HG03095 (cell line): ENCODE measurements at regions not wholly inside any gene's neighbourhood (a gene's known extent, or its start where the extent isn't known, plus 50 kb on each side); places are given as distances from the start of the nearest gene placed in this dataset.
"Not testable (repeated sequence)": the region's sequence is repeated elsewhere in the genome, so short reads cannot be mapped to it uniquely, and the experiment has no call there.

Experiments used
- ATAC-seq: cut with Tn5 transposase; IDR thresholded peaks from one replicate; pipeline ENCODE4 v1.9.1; 2021; ENCODE audit warnings: moderate library complexity; ENCODE audit not compliant: unreplicated experiment

DNA sequence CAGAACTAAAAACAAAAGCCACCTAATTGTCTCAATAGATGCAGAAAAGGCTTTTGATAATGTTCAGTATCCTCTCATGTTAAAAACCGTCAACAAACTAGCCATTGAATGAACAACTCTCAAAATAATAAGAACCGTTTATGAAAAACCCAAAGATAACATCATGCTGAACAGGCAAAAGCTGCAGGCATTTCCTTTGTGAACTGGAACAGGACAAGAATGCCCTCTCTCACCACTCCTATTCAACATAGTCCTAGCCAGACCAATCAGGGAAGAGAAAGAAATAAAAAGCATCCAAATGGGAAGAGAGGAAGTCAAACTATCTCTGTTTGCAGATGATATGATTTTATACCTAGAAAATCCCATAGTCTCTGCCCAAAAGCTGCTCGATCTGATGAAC, 179.6 kb upstream of the EDNRB start:
- ATAC-seq, result no peak

DNA sequence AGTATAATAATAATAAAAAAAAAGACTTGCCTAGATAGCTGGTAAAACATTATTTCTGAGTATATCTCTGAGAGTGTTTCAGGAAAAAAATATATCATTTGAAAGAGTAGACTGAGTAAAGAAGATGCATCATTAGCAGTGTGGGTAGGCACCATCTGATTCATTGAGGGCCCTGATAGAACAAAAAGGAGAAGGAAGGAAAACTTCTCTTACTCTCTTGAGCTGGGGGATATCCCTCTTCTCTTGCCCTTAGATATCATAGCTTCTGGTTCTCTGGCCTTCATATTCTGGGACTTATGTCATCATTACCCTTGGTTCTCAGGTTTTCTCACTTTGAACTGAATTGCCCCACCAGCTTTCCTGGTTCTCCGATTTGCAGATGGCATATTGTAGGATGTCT, 177.6 kb upstream of the EDNRB start:
- no peak for ATAC-seq

DNA sequence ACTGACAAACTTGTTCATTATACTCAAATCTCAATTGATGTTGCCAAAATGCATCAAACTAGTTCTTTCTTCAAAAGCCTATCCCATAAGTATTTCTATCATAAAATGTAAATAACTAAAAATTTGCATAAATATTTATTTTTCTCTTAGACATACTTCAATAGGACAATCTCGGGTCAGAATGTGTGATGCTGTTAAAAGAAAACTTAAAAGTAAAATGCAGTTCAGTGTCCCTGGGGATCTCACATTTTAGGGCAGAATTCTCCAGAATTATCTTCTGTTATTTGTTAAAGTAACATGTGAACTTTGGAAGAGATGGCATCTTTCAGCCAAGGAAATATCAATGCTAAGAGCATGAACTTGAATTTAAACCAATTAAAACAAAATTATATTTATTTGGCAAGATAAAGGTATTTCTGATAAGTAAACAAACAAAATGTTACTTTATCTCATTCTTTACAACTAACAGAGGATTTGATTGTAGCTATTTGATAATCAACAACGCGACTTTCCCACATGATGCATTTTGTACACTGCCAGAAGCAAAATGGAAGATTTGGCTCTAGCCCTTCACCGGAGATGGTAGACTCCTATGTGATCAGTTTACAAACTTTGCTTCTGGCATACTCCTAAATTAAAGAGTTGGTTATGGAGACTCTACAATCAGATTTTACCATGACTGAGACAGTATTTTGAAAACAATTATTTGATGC, 169.5 kb upstream of the EDNRB start:
- no peak for ATAC-seq

DNA sequence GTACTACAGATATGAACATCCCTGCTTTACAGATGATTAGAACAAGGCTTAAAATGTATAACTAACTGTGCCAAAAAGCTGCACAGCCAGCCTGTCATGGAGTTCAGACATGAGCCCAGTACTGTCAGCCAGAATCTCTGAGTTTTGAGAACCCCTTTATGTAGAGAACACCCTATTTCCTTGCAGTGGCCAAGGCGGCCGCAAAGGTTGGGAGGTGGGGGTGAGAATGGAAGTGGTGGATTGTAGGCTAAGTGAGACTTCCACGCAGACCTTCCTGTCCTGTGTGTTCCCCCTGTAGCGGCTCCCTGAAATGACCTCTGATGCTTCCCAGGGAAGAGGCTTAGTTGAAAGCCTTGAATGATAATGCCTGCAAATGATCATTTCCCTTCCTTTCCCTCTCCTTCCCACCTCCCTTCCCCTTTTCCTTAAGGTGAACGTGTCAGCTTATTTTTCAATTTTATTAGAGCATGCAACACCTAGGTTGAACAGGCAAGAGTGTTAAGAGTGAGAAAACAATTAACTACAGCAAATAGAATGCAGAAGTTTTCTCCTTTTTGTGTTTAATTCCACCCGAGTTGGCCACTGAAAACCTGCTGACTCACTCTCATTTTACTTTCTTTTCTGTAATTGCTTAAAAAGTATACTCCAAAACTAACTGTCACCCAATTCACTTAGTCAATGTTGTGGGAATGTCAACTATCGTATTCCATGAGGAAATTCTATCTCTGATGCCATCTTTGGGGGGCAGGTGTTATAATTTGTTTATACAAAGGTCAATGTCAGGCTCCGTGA, 167.0 kb upstream of the EDNRB start:
- ATAC-seq, result no peak

DNA sequence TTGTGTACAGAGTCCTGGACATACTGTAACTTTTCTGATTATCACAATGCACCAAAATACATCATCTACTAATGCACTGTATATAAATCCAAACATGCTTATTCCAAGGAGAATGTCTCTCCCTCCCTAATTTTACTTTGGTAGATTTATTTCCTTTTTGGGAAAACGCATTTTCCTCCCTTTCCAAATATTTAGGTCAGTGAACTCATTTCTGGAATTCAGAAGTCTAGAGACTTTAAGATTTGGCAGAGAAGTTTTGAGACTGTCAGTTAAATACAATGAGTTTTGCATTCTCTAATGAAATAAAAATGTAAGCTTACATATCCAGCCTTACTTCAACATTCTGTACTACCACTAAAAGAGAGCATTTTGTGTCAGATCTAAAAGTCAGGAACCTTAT, 165.8 kb upstream of the EDNRB start:
- ATAC-seq, result no peak

DNA sequence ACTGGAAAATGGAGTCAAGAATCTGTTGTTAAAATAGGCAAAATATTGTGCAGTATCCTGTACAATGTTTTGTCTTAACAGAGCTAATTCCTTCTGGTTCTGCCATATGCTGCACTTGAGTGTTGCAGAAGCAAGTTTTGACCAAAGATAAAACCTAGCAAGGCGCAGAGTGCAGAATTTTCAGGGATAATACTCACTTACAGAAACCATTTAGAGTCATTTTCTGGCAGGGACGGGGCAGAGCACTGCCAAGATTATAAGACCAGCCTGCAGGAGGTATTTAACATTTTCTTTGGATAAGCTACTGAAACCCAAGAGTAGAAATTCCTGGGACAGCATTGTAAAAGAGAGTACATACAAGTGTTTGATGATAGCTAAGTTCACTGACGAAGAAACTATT, 159.5 kb upstream of the EDNRB start:
- ATAC-seq, result no peak

DNA sequence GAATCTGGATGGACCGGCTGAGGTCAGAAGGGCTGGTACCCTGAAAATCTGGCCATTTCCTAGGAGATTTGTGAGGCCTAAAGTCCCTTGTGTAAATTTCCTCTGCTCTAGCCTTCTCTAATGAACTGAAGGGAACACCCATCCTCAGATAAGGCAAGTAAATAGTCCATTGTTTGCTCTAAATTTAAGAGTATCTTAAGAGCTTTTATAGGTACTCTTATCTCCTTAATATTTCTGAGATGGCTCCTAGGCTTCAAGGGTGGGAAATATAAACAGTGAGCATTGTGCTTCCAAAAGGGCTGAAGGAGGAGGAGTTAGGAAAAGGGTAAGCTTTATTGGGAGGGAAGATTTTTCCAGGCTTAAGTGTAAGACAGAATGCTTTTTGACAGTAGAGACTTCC, 148.7 kb upstream of the EDNRB start:
- ATAC-seq, result no peak

DNA sequence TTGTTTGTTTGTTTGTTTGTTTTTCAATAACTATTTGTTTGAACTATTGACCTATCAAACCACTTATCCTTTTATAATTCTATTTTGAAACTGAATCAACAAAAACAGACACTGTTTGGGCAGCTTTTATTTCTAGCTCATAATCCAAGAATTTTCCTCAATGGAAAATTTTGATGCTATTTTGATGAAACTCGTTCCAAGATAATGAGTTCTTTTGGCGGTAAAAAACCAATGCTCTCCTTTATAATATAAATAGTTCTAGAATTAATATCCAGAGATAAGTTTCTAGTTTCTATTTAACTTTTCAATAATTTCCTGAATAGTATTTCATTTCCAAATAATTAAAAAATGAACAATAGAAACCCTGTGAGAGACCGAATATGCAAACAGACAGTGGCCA, 146.5 kb upstream of the EDNRB start:
- ATAC-seq, result no peak

DNA sequence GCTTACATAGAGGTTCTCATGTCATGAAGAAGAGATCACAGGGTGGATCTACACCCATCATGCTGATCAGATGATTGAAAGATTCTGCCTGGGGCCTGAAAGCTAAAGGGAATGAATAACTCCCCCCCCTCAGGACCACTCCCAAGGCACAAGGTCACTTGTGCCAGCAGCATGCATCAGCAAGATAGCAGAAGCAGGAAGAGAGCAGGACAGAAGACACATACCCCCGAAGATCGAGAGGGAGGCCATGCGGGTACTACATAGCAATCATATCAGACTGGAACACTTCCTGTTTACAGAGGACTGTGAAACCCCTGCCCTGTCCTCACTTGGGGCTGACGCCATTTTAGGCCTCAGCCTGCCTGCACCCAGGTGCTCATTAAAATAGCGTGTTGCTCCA, 143.2 kb upstream of the EDNRB start:
- ATAC-seq, result no peak

DNA sequence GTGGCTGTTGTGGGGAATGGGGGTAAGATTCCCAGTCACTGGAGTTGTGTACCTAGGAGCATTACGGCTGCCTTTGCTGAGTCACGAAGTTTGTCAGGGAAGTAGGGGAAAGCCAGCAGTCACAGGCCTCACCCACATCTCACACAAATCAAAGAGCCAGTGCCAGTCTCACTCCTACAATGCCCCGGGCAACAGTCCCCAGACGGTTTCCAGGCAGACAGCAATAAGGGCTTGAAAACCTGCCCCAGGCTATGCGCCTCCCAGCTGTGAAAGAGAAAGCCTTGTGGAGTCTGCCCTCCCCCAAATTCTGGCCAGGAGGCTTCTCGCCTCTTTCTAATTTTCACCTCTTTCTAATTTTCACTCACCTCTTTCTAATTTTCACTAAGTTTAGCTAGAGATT, 142.3 kb upstream of the EDNRB start:
- no peak for ATAC-seq

DNA sequence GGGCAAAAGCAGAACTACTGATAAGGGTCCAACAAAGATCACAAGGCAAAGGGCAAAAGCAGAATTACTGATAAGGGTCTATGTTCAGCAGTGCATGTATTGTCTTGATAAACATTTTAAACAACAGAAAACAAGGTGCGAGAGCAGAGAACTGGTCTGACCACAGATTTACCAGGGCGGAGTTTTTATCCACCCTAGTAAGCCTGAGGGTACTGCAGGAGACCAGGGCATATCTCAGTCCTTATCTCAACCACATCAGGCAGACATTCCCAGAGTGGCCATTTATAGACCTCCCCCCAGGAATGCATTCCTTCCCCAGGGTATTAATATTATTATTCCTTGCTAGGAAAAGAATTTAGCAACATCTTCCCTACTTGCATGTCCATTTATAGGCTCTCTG, 138.2 kb upstream of the EDNRB start:
- not testable (repeated sequence) for ATAC-seq

DNA sequence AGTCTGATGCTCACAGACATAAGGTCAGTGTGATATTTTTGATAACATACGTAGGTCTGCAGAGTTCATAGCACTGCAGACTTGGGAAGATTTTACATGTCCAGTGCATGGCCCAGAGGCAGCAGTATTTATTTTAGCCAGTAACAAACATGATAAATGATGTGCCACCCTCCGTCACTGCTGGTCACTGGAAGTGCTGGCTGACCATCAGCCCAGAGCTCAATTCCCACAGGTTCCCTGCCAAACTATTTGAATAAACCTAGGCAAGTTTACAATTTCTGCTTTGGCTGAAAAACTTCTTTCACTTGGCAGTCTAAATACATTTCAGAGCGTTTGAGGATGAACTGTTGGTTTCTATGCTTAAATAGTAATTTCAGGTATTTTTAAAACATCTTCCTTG, 135.5 kb upstream of the EDNRB start:
- no peak for ATAC-seq

DNA sequence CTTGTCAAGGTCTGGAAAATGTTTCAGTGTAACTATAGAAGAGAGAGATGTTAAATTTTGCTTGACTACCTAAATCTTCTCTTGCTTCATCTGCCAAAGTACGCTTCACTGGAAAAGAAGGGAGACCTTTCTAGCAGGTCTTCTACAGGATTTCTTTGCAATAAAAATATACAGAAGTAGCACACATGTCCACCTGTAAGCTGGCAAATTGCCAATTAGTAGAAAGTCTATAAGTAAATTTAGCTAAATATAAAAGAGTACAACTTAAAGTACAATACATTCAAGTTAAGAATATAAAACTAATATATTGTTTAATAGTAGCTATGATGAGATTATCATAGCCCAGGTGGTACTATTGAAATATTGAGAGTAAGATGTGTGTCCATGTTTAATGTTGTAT, 128.5 kb upstream of the EDNRB start:
- no peak for ATAC-seq

DNA sequence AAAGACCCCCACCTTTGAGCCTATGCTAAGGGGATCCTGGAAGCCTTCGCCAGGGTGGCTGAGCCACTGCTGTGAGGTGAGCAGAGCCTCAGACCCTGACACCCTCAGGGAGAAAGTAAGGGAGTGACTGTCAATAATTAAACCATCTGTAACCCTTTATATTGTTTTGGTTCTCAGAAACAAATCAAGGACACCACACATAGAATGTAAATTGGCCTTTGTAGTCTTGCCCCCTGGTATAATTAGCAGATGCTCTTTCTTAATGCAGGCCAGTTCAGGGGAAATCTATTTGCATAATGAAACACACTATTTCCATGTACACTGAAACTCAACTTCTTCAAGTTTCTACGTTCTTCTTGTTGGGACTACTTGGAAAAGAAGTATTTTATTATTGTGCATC, 127.7 kb upstream of the EDNRB start:
- ATAC-seq, result peak; percentile 73

DNA sequence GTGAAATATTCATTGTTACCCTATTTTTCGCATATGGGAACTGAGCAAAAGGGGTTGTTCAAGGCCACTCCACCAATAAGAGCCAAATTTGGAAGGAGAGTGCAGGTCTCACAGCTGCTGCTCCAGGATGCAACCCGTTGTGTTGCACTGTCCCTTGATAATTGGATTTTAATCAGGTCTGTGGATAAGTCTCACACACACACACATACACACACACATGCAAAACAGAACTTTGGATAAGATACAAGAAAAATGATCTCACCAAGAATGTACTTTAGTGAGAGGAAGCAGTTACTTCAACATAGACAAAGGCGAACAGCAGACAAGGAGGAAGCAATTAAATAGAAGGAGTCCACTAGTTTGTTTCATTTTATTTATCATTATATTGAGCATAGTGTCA, 127.3 kb upstream of the EDNRB start:
- no peak for ATAC-seq

DNA sequence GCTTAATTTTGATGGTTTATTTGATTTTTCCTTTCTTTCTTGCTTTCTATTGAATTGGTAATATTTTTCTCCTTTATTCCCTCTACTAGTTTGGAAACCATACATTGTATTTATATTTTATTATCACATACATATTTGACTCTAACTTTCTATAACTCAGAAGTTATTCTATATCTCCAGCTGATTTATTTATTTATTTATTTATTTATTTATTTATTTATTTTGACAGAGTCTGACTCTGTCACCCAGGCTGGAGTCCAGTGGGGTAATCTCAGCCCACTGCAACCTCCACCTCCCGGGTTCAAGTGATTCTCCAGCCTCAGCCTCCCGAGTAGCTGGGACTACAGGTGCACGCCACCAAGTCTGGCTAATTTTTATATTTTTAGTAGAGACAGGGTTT, 122.7 kb upstream of the EDNRB start:
- ATAC-seq, result not testable (repeated sequence)

DNA sequence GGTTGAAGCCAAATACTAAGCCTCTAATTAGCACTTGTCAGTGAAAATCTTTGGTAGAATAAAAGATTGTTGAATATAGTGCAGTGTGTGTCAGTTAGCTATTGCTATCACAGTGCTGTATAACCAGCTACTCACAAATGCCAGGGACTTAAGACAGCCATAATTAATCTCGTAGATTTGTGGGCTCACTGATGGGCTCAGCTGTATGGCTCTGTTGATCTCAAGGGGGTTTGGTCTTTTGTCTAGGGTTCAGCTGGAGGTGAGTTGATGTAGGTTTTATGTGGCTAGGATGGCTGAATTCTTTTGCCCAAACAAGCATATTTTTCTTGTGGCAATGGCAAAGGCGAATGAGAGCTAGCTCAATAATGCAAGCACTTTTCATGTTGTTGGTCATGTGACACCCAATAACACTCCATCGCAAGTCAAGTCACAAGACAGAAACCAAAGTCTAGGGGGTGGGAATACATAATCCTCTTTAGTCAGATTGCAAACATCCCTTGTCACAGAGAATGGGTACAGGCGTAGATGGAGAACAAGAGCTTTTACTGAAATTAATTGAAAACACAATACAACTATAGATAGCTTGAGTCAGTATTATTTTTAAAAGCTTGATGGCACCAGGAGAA, 121.7 kb upstream of the EDNRB start:
- no peak for ATAC-seq

DNA sequence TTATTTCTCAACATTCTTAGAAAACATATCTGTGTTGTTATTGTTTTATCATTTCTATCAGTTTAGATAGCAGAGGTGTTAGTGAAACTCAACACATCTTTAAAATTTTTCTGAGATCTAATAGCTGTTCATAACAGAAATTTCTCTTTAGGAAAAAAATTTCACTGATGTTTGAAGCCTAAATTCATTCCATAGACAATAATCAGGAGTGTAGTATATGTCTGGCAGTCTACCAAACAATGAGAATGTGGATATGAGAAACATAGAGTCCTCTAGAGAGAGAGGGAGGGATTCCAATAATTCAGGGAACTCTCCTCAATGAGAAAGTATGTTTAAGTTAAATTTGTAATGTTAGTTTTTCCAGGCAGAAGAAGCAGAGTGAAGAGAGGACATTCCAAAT, 118.2 kb upstream of the EDNRB start:
- ATAC-seq, result no peak

DNA sequence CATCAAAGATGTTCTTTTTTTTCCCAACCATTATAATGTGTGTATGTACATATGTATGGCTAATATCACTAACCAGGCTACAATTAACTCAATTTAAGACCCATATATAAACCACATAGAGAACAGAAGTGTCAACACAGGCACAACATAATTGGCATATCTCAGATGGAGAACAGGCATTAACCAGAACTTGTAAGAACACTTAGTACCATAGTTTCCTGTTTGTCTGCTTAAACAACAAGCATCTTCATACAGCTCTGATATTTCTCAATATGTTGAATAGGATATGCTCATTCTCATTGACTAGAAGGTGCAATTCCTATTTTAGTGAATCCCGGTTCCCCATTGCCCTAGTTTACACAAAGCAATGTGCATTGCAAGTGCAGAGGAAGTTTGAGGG, 116.9 kb upstream of the EDNRB start:
- ATAC-seq, result no peak

DNA sequence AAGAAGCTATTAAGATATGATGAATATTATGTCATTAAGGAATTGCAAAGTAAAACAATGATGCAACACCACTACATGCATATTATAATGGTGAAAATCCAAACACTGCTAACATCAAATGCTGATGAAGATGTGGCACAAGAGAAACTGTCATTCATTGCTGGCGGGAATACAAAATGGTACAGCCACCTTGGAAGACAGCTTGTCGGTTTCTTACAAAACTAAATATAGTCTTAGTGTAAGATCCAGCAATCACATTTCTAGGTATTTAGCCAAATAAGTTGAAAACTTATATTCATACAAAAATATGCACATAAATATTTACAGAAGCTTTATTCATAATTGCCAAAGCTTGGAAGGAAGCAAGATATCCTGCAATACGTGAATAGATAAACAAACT, 114.9 kb upstream of the EDNRB start:
- ATAC-seq, result no peak

DNA sequence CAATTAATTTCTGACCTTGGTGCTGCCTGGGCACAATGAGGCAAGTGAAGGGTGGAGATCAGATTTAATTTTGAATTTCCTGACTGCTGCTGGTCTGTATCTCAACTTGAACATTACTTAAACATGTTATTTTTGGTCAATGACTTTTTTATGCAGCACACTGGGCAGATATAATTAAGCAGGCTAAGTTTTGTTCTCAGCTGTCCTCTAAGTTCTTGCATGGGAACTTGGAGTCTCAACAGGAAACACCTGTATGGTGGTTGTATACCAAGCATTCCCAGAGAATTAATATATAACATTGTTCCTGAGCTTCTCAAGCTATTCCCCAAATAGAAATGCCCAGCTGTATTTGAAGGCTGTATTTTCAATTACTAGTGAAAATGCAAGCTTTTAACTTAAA, 113.5 kb upstream of the EDNRB start:
- no peak for ATAC-seq

DNA sequence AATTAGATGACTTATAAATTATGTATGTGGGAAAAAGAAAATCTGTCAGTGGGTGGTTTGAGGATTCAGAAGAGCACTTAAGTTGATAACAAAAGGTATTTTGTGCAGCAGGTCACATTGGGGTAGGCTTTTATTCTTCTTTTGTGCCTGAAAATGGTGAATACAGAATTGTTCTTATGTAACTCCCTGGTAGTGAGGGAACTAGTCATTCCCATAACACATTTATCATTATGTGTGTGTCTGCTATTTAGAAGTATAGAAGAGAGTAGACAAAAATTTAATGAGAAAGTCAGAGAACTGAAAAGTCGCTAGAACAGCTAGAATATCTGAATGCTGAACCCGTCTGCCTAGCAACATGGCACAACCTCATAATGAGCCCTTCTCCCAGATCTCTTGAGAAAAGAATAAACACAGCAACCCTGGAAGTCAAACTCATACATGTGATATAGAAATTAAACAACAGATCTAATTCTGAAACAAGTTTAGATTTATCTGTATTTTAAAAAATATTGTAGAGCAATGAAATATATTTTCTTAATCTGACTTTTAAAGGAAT, 111.8 kb upstream of the EDNRB start:
- no peak for ATAC-seq
